ENCODE measurements at regions not wholly inside any gene's neighbourhood (a gene's known extent, or its start where the extent isn't known, plus 50 kb on each side); places are given as distances from the start of the nearest gene placed in this dataset.

DNA sequence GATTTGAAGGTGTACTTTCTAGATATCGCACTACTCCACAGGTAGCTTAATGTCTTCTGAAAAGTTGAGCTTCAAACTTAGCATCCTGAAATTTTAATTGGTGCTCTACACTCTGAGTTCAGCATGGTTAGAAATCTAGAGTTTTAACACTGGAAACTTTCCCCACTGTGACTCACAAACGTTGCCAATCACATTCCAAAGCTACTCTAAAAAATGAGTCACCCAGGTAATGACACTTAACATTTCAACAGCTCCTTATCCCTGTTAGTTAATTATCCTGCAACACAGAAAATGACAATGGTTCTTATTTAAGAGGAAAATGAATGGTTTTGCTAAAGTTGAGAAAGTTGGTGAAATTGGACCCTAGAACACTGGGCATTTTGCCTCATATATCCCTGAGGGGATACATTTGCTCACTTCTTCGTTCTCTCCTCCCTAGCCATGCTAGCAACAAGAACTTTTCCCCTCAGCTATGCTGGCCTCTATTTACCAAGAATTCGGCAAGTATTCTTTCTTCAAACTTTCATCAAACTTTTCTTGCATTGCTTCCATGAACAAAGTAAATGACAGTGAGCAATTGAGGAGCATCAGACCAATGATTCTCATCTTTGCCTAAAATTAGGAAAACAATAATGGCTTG, 1024.1 kb upstream of the KLHL29 start:
- TF ChIP-seq, protein P1, sequence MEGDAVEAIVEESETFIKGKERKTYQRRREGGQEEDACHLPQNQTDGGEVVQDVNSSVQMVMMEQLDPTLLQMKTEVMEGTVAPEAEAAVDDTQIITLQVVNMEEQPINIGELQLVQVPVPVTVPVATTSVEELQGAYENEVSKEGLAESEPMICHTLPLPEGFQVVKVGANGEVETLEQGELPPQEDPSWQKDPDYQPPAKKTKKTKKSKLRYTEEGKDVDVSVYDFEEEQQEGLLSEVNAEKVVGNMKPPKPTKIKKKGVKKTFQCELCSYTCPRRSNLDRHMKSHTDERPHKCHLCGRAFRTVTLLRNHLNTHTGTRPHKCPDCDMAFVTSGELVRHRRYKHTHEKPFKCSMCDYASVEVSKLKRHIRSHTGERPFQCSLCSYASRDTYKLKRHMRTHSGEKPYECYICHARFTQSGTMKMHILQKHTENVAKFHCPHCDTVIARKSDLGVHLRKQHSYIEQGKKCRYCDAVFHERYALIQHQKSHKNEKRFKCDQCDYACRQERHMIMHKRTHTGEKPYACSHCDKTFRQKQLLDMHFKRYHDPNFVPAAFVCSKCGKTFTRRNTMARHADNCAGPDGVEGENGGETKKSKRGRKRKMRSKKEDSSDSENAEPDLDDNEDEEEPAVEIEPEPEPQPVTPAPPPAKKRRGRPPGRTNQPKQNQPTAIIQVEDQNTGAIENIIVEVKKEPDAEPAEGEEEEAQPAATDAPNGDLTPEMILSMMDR (IDR thresholded peaks at IDR 0.05; ENCODE audit: low read depth, low read length) = no peak
- DNase-seq (ENCODE audit: extremely low read depth, low read depth) = no peak

DNA sequence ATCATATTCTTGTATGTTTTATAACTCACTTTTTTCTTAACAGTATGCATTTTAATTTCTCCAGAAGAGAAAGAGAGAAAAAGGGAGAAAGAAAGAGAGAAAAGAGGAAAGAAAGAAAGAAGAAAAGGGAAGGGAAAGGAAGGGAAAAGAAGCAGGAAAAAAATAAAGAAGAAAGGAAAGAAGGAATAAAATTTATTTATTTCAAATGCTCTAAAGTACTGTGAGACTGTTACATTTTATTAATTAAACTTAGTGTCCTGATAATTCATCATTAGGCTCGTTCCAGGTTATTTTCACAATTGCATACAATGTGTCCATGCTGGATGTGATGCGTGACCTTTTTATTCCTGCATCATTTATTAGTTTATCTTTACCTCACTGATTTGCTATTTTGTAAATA, 1023.4 kb upstream of the KLHL29 start:
- TF ChIP-seq, protein P1 (IDR thresholded peaks at IDR 0.05; ENCODE audit: low read depth, low read length) = no peak
- DNase-seq (ENCODE audit: extremely low read depth, low read depth) = no peak

DNA sequence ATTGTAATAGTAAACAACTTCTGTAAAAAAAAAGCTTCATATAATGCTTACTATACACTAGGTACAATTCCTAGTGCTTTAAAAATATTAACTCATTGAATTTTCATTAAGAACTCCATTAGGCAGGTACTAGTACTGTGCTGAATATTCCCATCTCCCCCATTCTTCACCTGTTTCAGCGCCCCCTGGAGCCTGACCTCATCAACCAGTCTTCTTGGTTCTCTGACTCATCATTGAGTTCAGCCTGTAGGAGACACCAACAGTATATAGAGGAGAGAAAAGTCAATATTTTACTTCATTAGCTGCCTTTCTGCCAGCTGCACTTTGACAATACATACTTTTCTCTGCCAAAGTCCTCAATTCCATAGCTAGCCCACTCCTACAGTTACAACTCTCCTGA, 1009.9 kb upstream of the KLHL29 start:
- TF ChIP-seq, protein P1 (IDR thresholded peaks at IDR 0.05; ENCODE audit: low read depth, low read length) = no peak
- no peak for DNase-seq (ENCODE audit: extremely low read depth, low read depth)

DNA sequence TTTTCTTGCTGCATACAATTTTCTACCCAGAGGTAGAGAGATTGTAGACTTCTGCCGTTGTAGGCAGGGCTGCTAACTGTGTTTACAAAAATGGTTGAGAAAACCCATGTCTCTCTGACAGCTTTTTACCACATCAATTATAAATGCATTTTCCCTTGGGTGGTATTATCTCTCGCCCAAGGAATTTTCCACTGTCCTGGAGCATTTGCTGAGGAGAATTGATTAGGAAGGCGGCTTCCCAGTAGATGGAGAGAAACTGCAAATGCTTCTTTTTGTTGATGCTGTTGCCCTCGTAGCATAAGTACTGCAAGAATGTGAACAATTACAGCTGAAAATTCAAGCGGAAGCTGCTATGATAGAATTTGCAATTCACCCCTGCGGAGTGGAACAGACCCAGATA, 1007.7 kb upstream of the KLHL29 start:
- TF ChIP-seq, protein P1 (IDR thresholded peaks at IDR 0.05; ENCODE audit: low read depth, low read length) = no peak
- DNase-seq (ENCODE audit: extremely low read depth, low read depth) = no peak

DNA sequence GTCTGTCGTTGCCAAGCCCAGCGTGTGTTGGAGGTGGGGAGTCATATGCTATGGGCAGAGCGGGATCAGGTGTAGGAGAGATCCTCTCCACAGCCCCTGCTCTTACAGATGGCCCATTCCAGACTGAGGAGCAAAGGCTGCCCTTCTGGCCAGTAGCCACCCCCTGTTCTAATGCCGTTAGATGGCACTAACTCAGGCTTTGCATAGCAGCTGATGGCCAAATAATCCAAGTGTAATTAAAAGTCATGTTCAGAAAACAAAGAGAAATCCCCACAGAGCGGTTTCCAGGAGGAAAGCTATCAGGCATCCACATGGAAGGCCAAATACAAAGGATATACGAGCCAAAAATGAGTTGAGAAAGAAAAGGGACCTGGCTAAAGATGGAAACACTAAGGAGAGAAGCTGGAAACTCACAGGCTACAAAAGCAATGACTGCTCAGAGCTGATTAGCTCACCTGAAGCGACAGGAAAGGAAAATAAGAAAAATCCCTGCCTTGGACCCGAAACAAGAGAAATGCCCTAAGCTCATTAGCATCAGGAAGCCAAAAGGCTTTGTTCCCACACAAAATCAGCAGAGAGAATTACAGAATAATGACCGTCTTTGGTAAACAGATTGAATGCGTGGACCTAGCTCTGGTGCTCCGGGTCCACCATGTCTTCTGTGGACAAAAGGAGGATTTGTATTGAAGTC, 1002.4 kb upstream of the KLHL29 start:
- TF ChIP-seq, protein P1 (IDR thresholded peaks at IDR 0.05; ENCODE audit: low read depth, low read length) = no peak
- DNase-seq (ENCODE audit: extremely low read depth, low read depth) = no peak

DNA sequence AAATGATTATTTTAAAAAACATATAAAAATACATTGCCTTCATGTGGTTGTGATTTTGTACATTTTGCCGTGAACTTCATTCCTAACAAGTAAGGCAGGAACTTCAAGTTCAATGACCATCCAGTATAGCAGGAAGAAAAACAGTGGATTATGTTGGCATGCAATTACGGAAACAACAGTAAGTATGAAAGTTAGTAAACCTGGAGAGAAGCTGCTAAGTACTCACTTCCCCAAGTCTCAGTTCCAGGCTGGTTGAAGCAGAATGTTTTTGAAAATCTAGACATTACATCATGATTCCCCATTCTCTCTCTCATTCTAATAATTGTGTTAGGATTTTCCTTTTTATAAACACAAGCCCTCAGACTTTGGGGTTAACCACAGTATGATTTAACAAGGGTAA, 987.1 kb upstream of the KLHL29 start:
- no peak for DNase-seq (ENCODE audit: extremely low read depth, low read depth)
- TF ChIP-seq, protein P1 (IDR thresholded peaks at IDR 0.05; ENCODE audit: low read depth, low read length) = no peak

DNA sequence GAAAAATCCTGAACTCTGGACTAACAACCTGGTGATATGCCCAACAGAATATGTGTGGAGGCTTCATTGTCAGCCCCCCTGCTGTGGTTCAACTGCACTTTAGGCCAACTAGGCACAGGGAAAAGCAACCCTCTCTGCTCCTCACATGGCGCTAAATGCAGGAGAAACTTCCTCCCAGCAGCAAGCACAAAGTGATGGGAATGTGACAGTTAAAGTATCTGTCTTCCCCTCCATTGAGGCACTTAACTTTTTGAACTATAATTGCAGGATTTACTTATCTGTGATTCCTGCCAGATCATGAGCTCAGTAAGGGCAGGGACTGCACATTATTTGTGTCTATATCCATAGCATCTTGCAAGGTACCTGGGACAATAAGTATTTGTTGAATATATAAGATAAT, 981.2 kb upstream of the KLHL29 start:
- no peak for DNase-seq (ENCODE audit: extremely low read depth, low read depth)
- TF ChIP-seq, protein P1 (IDR thresholded peaks at IDR 0.05; ENCODE audit: low read depth, low read length) = no peak
